Cardiac septum (tissue), 1 donor: ENCODE measurements at regions not wholly inside any gene's neighbourhood (a gene's known extent, or its start where the extent isn't known, plus 50 kb on each side); places are given as distances from the start of the nearest gene placed in this dataset.
"Not testable (repeated sequence)": the region's sequence is repeated elsewhere in the genome, so short reads cannot be mapped to it uniquely, and the experiment has no call there.

Source experiments
- DNase-seq: peaks from one replicate; pipeline ENCODE4 v3.0.0-alpha.2; 2020; ENCODE audit warnings: low spot score
- intact Hi-C: fragments of 100-400 bp; cut with DNase I; formaldehyde crosslinking; loops from one replicate; pipeline ENCODE4 v1.14.0; 2022
- donor health status: DM: no; HTN: no; CAD: no.

DNA sequence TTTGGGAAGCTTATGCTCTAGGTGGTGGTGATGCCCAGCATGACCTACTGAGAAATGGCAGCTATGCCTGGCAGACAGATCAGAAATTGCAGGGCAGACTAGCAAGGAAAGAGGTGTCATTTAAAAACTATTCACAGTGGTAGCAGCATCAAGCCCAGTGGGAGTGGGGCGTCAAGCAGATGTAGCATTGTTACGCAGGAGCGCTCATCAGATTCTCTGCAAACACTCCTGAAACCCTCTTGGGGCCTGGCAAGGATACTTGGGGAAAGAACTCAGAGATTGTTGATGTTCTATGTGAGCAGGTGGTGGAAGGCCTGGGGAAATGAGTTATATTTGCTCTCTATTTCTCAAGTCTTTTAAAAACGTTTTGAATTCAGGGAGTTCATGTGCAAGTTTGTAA, 437.6 kb downstream of the RAPGEF2 start:
- no peak for DNase-seq
- intact Hi-C loops, result loop anchor here (2.0 kb wide), 1 partner anchor 38 kb away; no protein-coding TSS in a partner anchor

DNA sequence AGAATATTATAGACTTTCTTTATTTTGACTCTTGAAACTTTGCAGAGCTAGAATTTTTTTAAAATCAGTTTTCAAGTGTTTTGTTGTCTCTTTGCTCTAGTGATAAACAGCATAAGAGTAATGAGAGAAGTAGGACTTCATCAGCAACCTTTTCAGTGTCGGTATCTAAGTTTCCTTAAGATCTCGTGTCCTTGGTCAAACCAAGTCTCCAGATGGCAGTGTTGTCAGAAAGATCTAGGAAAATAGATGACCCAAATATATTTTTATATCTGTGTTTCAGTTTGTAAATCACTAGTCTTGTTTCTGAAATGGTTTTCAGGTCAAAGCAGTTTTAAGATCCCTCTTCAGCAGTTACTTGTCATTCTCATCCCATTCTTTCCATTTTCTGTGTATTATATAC, 438.3 kb downstream of the RAPGEF2 start:
- intact Hi-C loops, result loop anchor here (2.0 kb wide), 1 partner anchor 38 kb away; no protein-coding TSS in a partner anchor
- no peak for DNase-seq

DNA sequence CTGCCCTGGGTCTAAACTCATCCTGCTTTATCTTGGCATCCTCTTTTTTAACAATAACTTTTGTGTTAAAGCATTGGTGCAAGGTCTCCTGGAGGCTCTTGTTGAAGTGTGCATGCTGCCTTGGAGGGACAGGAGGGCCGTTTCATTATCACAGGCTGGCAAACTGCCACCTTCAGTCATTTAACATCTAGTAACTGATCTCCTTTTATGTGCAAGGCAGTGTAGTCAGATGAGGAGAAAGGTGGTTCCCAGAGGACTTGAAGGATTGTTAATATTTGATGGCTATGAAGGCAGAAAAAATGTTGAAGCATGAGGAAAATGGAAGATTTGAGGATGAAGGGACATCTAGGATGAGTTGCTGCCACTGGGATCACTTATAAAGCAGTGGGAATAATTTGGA, 439.4 kb downstream of the RAPGEF2 start:
- intact Hi-C loops, result no loop called here
- no peak for DNase-seq

DNA sequence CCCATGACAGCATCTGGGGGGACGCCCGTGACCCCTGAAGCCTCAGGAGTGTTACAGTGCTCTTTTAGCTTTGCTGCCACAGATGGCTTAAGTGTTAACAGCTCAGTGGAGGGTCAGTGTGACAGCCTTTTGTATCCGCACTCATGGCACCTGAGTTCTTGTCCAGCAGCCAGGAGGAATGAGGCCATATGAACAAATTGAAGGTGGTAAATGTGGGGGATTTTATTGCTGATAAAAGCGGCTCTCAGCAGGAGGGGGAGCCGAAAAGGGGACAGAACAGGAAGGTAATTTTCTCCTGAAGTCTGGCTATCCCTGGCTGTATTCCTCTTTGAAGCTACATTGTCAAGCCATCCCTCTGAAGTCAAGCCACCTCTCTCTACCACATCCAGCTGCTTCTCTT, 441.0 kb downstream of the RAPGEF2 start:
- intact Hi-C loops, result no loop called here

DNA sequence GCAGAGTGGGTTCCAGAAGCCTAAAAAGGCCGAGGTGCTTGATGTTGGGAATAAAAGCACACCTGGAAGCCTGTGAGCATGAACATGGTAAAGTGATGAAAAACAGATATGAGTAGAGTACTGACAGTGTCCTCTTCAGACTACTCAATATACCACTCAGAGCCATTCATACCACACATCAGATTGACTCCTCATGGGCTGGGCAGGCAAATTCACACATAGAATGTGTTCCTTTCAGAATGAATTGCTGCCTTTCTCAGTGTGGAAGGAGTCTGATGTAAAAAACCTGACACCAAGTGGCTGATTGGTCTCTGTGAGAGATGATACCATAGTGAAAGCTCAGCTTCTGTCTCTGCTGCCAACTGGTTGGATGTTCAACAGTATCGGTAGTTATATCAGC, 442.7 kb downstream of the RAPGEF2 start:
- no peak for DNase-seq
- intact Hi-C loops, result no loop called here

More for the DNA sequence above, 441.0 kb downstream of the RAPGEF2 start:
- no peak for DNase-seq

DNA sequence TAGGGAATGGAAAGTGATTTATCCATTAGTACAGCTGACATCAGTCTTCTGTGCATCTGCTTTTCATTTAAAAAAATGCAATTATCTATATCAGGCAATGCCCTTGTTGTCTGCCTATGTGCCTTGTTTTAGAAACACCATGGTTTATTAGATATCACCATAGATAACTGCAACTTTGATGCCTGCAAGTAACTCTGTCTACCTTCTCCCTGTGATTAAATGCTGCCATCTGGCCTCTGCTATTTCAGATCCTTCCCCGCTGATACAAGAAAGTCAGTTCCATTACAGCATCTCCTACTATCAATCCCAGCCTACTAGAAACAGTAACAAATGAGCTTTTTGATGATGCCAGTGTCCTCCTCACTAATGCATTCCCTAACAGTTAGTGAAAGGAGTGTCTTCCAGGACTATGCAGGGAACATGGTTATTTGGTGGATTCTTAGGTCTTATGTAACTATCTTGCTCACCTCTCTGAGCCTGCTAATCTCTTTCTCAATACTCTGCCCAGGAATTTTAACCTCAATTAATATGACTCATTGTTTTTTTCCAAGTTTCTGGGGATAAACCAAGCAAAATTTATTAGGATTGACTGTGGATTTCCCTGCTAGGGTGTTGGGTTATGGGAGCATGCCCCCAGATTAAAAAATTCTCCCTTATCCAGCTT, 444.9 kb downstream of the RAPGEF2 start:
- no peak for DNase-seq
- intact Hi-C loops, result no loop called here

DNA sequence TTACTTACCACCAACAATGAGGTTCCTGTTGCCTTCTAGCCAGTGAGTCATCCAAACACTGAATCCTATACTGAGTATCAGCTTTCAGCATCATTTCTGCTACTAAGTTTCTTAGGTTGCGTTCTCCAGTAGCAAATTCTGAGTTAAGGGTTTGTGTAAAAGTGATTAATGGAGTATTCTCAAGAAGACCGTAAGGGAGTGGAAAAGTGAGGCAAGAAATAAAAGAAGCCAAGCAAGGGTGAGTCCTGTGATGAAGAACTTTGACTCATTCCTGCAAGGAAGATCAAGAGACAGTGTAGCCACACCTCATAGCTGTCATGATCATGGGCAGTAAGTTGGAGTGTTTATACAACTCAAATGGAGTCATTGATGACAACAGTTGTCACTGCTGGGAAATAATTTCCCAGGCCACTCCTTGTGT, 446.2 kb downstream of the RAPGEF2 start:
- intact Hi-C loops, result no loop called here
- DNase-seq, result no peak

DNA sequence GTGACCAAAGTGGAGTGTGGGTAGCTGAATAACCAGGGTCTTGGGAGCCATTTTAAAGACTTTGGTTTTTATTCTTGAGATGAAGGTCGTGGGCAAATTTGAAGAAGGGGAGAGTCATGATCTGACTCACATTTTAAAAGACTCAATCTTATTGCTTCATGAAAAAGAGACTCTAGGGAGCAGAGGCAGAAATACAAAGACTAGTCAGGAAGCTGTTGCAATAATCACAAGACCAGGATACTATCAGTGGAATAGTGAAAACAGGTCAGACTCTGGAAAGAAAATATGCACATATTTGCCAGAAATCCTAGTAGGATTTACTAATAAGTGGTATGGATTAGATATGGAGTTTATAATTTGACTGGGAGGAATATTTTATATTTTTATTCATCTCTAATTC, 448.4 kb downstream of the RAPGEF2 start:
- DNase-seq, result no peak
- intact Hi-C loops, result no loop called here

DNA sequence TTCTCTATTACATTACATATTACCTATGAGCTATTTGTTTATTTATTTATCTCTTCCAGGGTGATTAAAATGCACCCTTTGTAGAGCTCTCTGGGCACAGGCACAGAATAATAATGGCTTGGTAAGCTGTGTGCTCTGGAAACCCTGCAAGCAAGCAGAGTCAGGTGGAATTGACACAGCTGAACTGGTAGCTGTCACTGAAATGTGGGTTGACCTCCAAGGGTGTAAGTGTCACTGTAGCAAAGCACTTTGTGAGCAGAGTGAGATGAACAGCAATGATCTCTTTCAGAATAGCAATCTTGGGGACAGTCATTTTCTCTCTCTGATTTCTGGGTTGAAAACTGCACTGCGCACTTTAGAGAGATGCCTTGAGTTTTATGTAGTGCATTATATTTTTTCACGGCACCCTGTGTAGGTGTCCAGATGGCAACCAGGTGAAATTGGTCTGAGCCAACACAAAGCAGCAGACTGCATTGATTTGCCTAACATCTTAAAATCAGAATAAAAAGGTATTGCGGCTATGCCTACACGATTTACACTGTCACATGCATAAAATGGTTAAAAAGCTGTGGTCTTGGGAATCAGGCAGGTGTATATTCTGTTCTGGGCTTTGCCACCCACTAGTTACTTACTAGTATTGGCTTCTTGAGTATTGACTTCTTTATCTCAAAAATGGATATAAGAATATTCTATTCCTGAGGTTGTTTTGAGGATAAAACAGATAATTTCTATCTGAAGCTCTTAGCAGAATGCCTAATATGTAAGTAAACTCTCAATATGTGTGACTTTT, 450.3 kb downstream of the RAPGEF2 start:
- intact Hi-C loops, result no loop called here
- no peak for DNase-seq

DNA sequence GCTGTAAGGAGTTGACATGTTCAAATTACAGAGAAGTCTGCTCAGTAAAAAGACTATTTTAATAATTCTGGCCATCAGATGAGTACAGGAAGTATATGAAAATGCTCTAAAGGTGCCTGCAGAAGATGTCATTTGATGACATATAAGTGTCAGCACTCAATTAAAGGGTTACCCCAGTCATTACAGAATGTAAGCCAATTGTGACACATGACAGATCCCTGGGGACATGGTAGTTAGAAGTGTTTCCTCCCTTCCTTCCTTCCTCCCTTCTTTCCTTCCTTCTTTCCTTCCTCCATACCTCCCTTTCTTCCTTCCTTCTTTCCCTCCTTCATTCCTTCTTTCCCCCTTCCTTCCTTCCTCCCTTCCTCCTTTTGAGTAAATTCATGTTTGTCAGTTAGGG, 453.0 kb downstream of the RAPGEF2 start:
- intact Hi-C loops, result no loop called here
- no peak for DNase-seq

DNA sequence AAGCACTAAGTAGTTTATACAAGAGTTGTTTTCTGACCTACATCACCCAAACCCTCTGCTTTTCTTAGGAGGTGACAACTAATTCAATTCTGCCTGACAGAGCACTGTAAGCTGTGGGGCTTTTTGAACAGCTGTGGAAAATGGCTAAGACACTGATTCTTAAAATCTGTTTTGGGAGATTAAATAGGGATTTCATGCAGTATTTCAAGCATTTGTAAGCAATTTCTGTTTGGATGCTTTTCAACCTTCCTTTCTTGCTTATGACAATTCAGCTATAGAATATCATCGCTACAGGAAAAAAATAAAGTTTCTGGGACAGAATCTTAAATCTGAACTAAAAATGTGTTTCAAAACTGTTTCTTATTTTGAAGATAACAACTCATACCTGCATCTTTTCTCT, 459.5 kb downstream of the RAPGEF2 start:
- intact Hi-C loops, result no loop called here
- DNase-seq, result no peak

DNA sequence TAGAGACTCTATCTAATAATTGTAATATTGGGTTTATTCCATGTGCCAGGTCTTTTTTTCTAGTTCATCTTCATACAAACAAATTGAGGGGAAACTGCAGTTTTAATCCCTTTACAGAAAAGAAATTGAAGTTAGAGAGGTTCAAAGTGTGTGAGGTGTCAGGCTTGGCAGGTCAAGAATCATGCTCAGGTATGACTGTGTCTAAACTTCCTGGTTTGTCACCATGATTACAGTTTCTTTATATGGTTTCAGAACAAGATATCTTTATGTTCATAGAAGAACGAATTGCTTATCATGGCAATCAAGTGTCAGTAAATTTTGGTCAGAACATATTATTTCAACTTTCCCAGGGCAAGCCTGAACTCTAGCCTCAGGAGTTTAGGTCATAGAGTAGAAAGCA, 460.4 kb downstream of the RAPGEF2 start:
- no peak for DNase-seq
- intact Hi-C loops, result no loop called here

DNA sequence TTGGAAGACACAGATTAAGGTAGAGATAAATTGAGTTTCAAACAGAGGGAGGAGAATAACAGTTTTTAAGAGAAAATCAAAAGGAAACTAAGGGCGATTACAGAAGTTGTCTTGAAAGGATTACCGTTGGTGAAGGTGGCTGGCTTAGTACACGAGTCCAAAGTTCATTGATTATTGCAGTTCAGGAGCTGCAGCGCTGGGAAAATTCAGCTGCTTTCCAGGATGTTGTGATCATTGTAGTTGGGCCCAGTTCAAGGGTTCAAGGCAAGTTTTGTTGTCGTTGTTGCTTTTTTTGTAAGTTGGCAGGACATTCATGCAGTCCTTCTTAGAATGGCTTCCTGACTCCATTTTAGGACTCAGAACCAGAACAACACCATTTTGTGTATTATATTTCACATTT, 461.7 kb downstream of the RAPGEF2 start:
- intact Hi-C loops, result no loop called here
- DNase-seq, result no peak

DNA sequence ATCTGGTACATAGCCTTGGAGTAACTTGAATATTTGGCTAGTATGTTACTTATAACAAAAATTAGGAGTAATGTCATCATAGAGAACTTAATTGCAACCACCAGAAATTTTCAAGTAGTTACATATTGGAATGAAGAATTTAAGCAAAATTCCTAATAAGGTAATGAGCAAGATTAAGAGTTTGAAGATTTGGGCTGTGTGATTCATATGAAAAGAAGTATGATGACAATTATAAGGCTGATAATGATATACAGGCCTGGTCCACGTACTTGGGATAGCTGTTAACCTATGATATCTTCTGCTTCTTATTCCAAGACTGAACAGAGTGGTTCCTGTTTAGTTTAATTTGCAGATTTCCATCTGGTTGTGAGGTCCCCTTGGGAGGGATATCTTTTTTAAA, 463.9 kb downstream of the RAPGEF2 start:
- DNase-seq, result no peak
- intact Hi-C loops, result no loop called here

DNA sequence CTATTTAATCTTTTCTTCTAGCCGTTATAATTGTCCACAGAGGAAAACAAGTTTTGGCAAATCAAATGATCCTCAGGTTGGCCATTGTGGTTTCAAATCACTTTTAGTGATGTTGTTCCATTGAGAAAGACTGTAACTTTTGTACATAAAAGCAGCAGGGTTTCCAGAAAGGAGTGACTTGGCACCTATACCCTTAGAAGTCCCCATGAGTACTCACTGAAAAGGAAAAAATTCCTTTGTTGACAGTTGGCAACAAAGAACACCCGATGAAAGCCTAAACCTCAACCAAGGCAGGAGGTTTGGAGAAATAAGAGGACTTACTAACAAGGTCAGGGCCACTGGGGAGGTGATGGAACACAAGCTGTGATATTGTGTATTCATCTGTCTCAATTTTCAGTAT, 474.4 kb downstream of the RAPGEF2 start:
- DNase-seq, result no peak
- intact Hi-C loops, result no loop called here

DNA sequence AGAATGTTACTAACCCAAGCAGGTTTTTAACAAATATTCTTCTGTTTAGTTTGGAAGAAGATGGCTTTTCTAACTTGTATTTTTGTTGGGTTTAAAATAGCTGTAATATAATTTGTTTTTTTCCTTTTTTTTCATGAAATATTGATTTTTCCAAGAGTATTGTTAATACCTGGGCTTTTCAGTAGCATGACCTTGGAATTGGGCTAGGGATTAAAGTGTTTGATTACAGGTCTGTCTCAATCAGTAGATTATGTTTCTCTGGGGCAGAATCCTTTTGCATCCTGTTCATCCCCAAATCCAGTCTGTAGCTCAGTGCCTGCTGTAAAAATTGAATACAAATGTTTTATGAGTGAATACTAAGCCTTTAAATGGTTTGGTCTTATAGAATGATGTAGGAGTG, 479.8 kb downstream of the RAPGEF2 start:
- intact Hi-C loops, result no loop called here

DNA sequence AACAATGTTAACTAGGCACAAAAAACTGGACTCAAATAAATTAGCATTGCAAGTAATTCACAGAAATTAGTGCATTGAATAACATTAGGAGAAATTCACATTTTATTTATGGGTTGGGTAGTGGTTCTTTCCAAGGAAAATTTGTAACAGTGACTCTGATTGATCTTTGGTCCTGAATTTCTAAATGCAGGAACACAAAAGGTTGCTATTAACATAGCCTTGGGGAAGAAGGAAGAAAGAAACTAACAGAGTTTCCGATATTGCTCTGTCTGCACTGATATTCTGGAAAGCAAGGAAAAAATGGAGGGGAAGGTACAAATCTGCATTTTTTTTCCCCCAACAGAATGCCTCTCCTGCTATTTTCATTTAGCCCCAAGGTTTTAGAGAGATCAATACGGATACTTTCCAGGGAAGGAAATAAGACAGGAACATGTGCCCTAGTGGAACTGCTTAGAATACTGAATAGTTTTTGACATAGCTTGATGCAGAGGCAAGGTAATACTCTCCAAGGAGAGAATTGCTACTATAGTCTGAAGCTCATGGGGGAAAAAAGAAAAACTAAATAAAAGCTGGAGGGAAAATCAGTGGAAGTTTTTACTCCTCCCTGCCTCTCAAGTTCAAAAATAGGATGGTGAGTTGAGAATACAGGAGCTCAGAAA, 490.1 kb downstream of the RAPGEF2 start:
- no peak for DNase-seq
- intact Hi-C loops, result no loop called here

More for the DNA sequence above, 479.8 kb downstream of the RAPGEF2 start:
- DNase-seq, result no peak

DNA sequence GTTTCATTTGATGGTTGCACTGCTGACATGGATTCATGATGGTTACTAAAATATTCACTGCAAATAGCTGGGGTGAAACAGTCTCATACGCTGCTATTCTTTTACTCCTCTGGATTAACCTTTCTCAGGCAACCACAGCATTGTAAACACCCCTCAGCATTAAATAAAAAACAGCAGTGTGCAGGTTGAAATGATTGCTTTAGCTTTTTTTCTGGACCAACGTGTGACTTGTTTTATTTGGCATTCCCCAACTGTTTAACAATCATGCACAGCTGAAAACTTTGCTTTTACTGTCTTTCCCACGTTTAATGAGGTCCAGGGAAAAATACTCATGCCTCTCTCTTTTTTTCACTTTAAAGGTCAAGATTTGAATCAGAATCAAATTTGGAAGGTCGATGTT, 490.8 kb downstream of the RAPGEF2 start:
- intact Hi-C loops, result no loop called here
- DNase-seq, result no peak

DNA sequence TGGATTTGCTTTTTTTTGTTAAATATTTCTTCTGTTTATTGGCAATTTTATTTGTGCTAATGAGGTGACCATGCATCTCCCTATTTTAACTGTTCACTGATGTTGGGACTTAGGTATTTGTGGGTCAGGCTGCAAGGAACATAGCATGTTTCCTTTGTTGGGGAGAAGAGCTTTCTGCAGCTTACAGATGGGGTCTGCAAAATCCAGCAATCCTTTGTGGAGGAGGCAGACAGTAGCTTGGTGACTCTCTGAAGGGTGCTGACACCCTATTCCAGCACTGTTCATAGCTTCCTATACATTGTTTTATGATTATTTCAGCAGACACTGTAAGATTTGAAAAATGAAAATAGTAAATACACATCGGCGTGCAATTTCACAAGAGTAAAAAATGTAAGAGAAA, 491.7 kb downstream of the RAPGEF2 start:
- no peak for DNase-seq
- intact Hi-C loops, result no loop called here

DNA sequence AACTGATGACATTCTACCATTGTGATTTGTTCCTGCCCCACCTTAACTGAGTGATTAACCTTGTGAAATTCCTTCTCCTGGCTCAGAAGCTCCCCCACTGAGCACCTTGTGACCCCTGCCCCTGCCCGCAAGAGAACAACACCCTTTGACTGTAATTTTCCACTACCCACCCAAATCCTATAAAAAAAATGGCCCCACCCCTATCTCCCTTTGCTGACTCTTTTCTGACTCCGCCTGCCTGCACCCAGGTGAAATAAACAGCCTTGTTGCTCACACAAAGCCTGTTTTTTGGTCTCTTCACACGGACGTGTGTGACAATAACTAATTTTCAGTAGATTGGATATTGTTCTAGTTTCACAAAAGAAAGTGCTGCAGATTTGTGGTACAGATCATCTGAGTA, 492.2 kb downstream of the RAPGEF2 start:
- DNase-seq, intact Hi-C loops: not testable (repeated sequence)

DNA sequence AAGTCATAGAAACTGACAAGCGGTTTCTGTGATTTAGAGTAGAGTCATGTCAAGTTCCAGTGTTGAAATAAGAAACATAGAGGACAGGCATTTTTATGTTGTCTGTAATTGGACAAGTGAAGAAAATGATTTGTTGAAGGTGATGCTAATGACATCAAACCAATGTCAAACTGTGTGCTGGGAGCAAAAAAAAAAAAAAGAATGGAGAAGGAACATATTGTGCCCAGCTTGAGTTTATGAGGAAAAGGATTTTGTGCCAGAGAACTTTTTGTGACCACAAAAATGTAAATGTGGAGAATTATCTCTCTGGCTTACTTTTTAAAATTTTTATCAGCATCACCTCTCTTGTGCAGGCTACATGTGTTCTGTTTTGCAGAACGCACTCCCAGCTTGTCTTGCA, 495.7 kb downstream of the RAPGEF2 start:
- DNase-seq, result no peak
- intact Hi-C loops, result no loop called here
